Activated naive CD8-positive, alpha-beta T cell treated with anti-CD3 and anti-CD28 coated beads, Interleukin-2, amount 50 U/mL, for 24 hours (primary cell): ENCODE measurements at regions not wholly inside any gene's neighbourhood (a gene's known extent, or its start where the extent isn't known, plus 50 kb on each side); places are given as distances from the start of the nearest gene placed in this dataset.

Experiments used
- ATAC-seq: fragments of 150-1000 bp; cut with Tn5 transposase; one replicate; pipeline ENCODE4 v1.10.0; 2021
- DNase-seq: peaks from one replicate; pipeline ENCODE4 v3.0.0; 2021
- H3K27ac Mint-ChIP-seq: one replicate; pipeline ENCODE4 v1.8.0; 2021; ENCODE audit warnings: mild to moderate bottlenecking, mixed read lengths
- H3K27me3 Mint-ChIP-seq: one replicate; pipeline ENCODE4 v1.8.0; 2021; ENCODE audit warnings: mixed read lengths
- H3K36me3 Mint-ChIP-seq: one replicate; pipeline ENCODE4 v1.8.0; 2021; ENCODE audit warnings: low read depth, mixed read lengths
- H3K4me1 Mint-ChIP-seq: one replicate; pipeline ENCODE4 v1.8.0; 2021; ENCODE audit warnings: mixed read lengths
- H3K4me3 Mint-ChIP-seq: one replicate; pipeline ENCODE4 v1.8.0; 2021; ENCODE audit warnings: mild to moderate bottlenecking, moderate library complexity, mixed read lengths
- H3K9me3 Mint-ChIP-seq: one replicate; pipeline ENCODE4 v1.8.0; 2021; ENCODE audit warnings: mixed read lengths

GRCh38 chr15:94053626-94054025 is 177.7 kb upstream of the MCTP2 start:
- Mint-ChIP-seq H3K27me3 (peaks cover 9% of the 10 kb centered on the region), H3K9me3 (no peaks in the 10 kb centered on the region), H3K36me3 (no peaks in the 10 kb centered on the region), H3K4me1 (no peaks in the 10 kb centered on the region), H3K4me3 (no peak overlapping the region), H3K27ac (no peak overlapping the region)
- no peak for DNase-seq
- ATAC-seq = no peak

GRCh38 chr15:94052711-94053110 is 178.7 kb upstream of the MCTP2 start:
- peaks cover 8% of the 10 kb centered on the region for H3K27me3 Mint-ChIP-seq
- H3K36me3 Mint-ChIP-seq = no peaks in the 10 kb centered on the region
- H3K4me1 Mint-ChIP-seq = no peaks in the 10 kb centered on the region
- no peak for DNase-seq
- H3K27ac Mint-ChIP-seq = no peak overlapping the region
- no peak overlapping the region for H3K4me3 Mint-ChIP-seq
- no peak for ATAC-seq
- no peaks in the 10 kb centered on the region for H3K9me3 Mint-ChIP-seq

- DNase-seq (no peak), ATAC-seq (no peak)
Observed at GRCh38 chr15:94047566-94047965, 183.8 kb upstream of the MCTP2 start.

GRCh38 chr15:94042180-94042928 is 189.0 kb upstream of the MCTP2 start:
- ATAC-seq = no peak
- Mint-ChIP-seq H3K27ac (no peak overlapping the region), H3K4me1 (no peaks in the 10 kb centered on the region), H3K4me3 (no peak overlapping the region), H3K27me3 (peaks cover 5% of the 10 kb centered on the region), H3K36me3 (no peaks in the 10 kb centered on the region), H3K9me3 (peaks cover 10% of the 10 kb centered on the region)
- no peak for DNase-seq

More at GRCh38 chr15:94047566-94047965, 183.8 kb upstream of the MCTP2 start:
- Mint-ChIP-seq H3K27ac (no peak overlapping the region), H3K27me3 (peaks cover 3% of the 10 kb centered on the region), H3K9me3 (peaks cover 2% of the 10 kb centered on the region), H3K36me3 (no peaks in the 10 kb centered on the region), H3K4me1 (no peaks in the 10 kb centered on the region), H3K4me3 (no peak overlapping the region)

GRCh38 chr15:94041746-94042145 is 189.6 kb upstream of the MCTP2 start:
- DNase-seq = no peak
- no peak for ATAC-seq
- H3K27me3 Mint-ChIP-seq = peaks cover 5% of the 10 kb centered on the region
- no peak overlapping the region for H3K4me3 Mint-ChIP-seq
- H3K9me3 Mint-ChIP-seq = peaks cover 10% of the 10 kb centered on the region
- H3K4me1 Mint-ChIP-seq = no peaks in the 10 kb centered on the region
- no peak overlapping the region for H3K27ac Mint-ChIP-seq
- no peaks in the 10 kb centered on the region for H3K36me3 Mint-ChIP-seq

GRCh38 chr15:94040541-94041248 is 190.7 kb upstream of the MCTP2 start:
- Mint-ChIP-seq H3K27me3 (peaks cover 7% of the 10 kb centered on the region), H3K36me3 (no peaks in the 10 kb centered on the region), H3K4me3 (no peak overlapping the region), H3K27ac (no peak overlapping the region), H3K9me3 (peaks cover 10% of the 10 kb centered on the region), H3K4me1 (no peaks in the 10 kb centered on the region)
- DNase-seq = no peak
- no peak for ATAC-seq

- ATAC-seq = no peak
- H3K4me1 Mint-ChIP-seq = no peaks in the 10 kb centered on the region
- H3K27me3 Mint-ChIP-seq = peaks cover 7% of the 10 kb centered on the region
- H3K4me3 Mint-ChIP-seq = no peak overlapping the region
- peaks cover 6% of the 10 kb centered on the region for H3K9me3 Mint-ChIP-seq
- no peak for DNase-seq
- H3K27ac Mint-ChIP-seq = no peak overlapping the region
- H3K36me3 Mint-ChIP-seq = no peaks in the 10 kb centered on the region
Observed at GRCh38 chr15:94036156-94036555, 195.2 kb upstream of the MCTP2 start.

GRCh38 chr15:94033683-94034020 is 197.7 kb upstream of the MCTP2 start:
- H3K27ac Mint-ChIP-seq = no peak overlapping the region
- H3K4me3 Mint-ChIP-seq = no peak overlapping the region
- no peak for ATAC-seq
- H3K27me3 Mint-ChIP-seq = peaks cover 7% of the 10 kb centered on the region
- no peaks in the 10 kb centered on the region for H3K36me3 Mint-ChIP-seq
- H3K9me3 Mint-ChIP-seq = peaks cover 6% of the 10 kb centered on the region
- no peaks in the 10 kb centered on the region for H3K4me1 Mint-ChIP-seq
- no peak for DNase-seq

- no peak overlapping the region for H3K4me3 Mint-ChIP-seq
- no peaks in the 10 kb centered on the region for H3K4me1 Mint-ChIP-seq
- peaks cover 2% of the 10 kb centered on the region for H3K9me3 Mint-ChIP-seq
- H3K36me3 Mint-ChIP-seq = no peaks in the 10 kb centered on the region
- ATAC-seq (no peak), DNase-seq (no peak)
- no peak overlapping the region for H3K27ac Mint-ChIP-seq
- peaks cover 3% of the 10 kb centered on the region for H3K27me3 Mint-ChIP-seq
Observed at GRCh38 chr15:94033014-94033682, 198.2 kb upstream of the MCTP2 start.

GRCh38 chr15:94032571-94032970 is 198.8 kb upstream of the MCTP2 start:
- Mint-ChIP-seq H3K4me1 (no peaks in the 10 kb centered on the region), H3K27ac (no peak overlapping the region), H3K4me3 (no peak overlapping the region), H3K9me3 (no peaks in the 10 kb centered on the region), H3K27me3 (peaks cover 2% of the 10 kb centered on the region), H3K36me3 (no peaks in the 10 kb centered on the region)
- ATAC-seq = no peak
- DNase-seq = no peak

- Mint-ChIP-seq H3K4me3 (no peak overlapping the region), H3K36me3 (no peaks in the 10 kb centered on the region), H3K4me1 (no peaks in the 10 kb centered on the region), H3K9me3 (no peaks in the 10 kb centered on the region), H3K27ac (no peak overlapping the region), H3K27me3 (peaks cover 2% of the 10 kb centered on the region)
- no peak for ATAC-seq
- DNase-seq = no peak
Observed at GRCh38 chr15:94031072-94031471, 200.3 kb upstream of the MCTP2 start.

GRCh38 chr15:94029495-94029894 is 201.9 kb upstream of the MCTP2 start:
- Mint-ChIP-seq H3K27me3 (peaks cover 2% of the 10 kb centered on the region), H3K4me3 (no peak overlapping the region), H3K4me1 (no peaks in the 10 kb centered on the region), H3K27ac (no peak overlapping the region), H3K36me3 (no peaks in the 10 kb centered on the region), H3K9me3 (no peaks in the 10 kb centered on the region)
- no peak for ATAC-seq
- DNase-seq = no peak

GRCh38 chr15:94028809-94029208 is 202.6 kb upstream of the MCTP2 start:
- no peak for ATAC-seq

GRCh38 chr15:94028121-94028520 is 203.2 kb upstream of the MCTP2 start:
- no peak overlapping the region for H3K4me3 Mint-ChIP-seq
- H3K9me3 Mint-ChIP-seq = no peaks in the 10 kb centered on the region
- DNase-seq (no peak), ATAC-seq (no peak)
- no peaks in the 10 kb centered on the region for H3K36me3 Mint-ChIP-seq
- H3K27ac Mint-ChIP-seq = no peak overlapping the region
- no peaks in the 10 kb centered on the region for H3K4me1 Mint-ChIP-seq
- peaks cover 4% of the 10 kb centered on the region for H3K27me3 Mint-ChIP-seq

More at GRCh38 chr15:94028809-94029208, 202.6 kb upstream of the MCTP2 start:
- no peaks in the 10 kb centered on the region for H3K36me3 Mint-ChIP-seq
- no peak overlapping the region for H3K27ac Mint-ChIP-seq
- H3K4me3 Mint-ChIP-seq = no peak overlapping the region
- no peak for DNase-seq
- H3K9me3 Mint-ChIP-seq = no peaks in the 10 kb centered on the region
- H3K27me3 Mint-ChIP-seq = peaks cover 2% of the 10 kb centered on the region
- H3K4me1 Mint-ChIP-seq = no peaks in the 10 kb centered on the region

- DNase-seq (no peak), ATAC-seq (no peak)
- H3K36me3 Mint-ChIP-seq = no peaks in the 10 kb centered on the region
- no peaks in the 10 kb centered on the region for H3K9me3 Mint-ChIP-seq
- peaks cover 4% of the 10 kb centered on the region for H3K27me3 Mint-ChIP-seq
- H3K4me1 Mint-ChIP-seq = no peaks in the 10 kb centered on the region
- H3K4me3 Mint-ChIP-seq = no peak overlapping the region
- H3K27ac Mint-ChIP-seq = no peak overlapping the region
Observed at GRCh38 chr15:94027581-94027980, 203.8 kb upstream of the MCTP2 start.
